ENCODE measurements at regions not wholly inside any gene's neighbourhood (a gene's known extent, or its start where the extent isn't known, plus 50 kb on each side); places are given as distances from the start of the nearest gene placed in this dataset.

DNA sequence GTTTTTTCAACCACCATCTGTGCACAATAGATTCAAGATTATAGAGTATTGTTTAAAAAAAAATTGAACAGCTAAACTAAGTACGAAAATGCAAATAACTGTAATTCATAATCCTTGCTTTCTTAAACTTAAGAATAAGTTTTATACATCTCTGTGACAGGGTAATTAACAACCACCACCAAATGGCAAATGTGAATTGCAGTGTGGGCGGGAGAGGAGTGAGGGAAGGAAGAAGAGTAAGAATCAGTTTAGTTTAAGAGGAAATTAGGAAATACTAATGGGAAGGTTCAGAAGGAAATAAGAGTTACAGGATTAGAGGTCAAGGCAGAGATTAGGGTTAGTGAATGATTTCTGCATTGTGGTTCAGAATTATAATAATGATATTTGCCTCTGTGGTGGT is 430.9 kb downstream of the SPRY1 start:
- Mint-ChIP-seq H3K9me3 (peaks cover 10% of the 10 kb centered on the region), H3K27ac (no peak overlapping the region), H3K36me3 (no peaks in the 10 kb centered on the region; the same call in 1 of the 2 replicates), H3K27me3 (ENCODE audit: low read depth) (no peaks in the 10 kb centered on the region), H3K4me3 (no peak overlapping the region), H3K4me1 (no peaks in the 10 kb centered on the region)
- no peak for TF ChIP-seq ZNF219 (CRISPR knock-in tag; IDR thresholded peaks at IDR 0.05; ENCODE audit: borderline replicate concordance)
- TF ChIP-seq, protein P1, sequence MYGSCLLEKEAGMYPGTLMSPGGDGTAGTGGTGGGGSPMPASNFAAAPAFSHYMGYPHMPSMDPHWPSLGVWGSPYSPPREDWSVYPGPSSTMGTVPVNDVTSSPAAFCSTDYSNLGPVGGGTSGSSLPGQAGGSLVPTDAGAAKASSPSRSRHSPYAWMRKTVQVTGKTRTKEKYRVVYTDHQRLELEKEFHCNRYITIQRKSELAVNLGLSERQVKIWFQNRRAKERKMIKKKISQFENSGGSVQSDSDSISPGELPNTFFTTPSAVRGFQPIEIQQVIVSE (CRISPR knock-in tag; IDR thresholded peaks at IDR 0.05; ENCODE audit: borderline replicate concordance), result no peak
- TF ChIP-seq, protein P2, sequence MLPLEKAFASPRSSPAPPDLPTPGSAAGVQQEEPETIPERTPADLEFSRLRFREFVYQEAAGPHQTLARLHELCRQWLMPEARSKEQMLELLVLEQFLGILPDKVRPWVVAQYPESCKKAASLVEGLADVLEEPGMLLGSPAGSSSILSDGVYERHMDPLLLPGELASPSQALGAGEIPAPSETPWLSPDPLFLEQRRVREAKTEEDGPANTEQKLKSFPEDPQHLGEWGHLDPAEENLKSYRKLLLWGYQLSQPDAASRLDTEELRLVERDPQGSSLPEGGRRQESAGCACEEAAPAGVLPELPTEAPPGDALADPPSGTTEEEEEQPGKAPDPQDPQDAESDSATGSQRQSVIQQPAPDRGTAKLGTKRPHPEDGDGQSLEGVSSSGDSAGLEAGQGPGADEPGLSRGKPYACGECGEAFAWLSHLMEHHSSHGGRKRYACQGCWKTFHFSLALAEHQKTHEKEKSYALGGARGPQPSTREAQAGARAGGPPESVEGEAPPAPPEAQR (CRISPR knock-in tag; IDR thresholded peaks at IDR 0.05), result no peak
- TF ChIP-seq, protein P3, sequence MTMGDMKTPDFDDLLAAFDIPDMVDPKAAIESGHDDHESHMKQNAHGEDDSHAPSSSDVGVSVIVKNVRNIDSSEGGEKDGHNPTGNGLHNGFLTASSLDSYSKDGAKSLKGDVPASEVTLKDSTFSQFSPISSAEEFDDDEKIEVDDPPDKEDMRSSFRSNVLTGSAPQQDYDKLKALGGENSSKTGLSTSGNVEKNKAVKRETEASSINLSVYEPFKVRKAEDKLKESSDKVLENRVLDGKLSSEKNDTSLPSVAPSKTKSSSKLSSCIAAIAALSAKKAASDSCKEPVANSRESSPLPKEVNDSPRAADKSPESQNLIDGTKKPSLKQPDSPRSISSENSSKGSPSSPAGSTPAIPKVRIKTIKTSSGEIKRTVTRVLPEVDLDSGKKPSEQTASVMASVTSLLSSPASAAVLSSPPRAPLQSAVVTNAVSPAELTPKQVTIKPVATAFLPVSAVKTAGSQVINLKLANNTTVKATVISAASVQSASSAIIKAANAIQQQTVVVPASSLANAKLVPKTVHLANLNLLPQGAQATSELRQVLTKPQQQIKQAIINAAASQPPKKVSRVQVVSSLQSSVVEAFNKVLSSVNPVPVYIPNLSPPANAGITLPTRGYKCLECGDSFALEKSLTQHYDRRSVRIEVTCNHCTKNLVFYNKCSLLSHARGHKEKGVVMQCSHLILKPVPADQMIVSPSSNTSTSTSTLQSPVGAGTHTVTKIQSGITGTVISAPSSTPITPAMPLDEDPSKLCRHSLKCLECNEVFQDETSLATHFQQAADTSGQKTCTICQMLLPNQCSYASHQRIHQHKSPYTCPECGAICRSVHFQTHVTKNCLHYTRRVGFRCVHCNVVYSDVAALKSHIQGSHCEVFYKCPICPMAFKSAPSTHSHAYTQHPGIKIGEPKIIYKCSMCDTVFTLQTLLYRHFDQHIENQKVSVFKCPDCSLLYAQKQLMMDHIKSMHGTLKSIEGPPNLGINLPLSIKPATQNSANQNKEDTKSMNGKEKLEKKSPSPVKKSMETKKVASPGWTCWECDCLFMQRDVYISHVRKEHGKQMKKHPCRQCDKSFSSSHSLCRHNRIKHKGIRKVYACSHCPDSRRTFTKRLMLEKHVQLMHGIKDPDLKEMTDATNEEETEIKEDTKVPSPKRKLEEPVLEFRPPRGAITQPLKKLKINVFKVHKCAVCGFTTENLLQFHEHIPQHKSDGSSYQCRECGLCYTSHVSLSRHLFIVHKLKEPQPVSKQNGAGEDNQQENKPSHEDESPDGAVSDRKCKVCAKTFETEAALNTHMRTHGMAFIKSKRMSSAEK (CRISPR knock-in tag; IDR thresholded peaks at IDR 0.05; ENCODE audit: borderline replicate concordance), result no peak
- TF ChIP-seq ZNF396 (CRISPR knock-in tag; IDR thresholded peaks at IDR 0.05; ENCODE audit: borderline replicate concordance), result no peak
- TF ChIP-seq ELF4 (CRISPR knock-in tag; IDR thresholded peaks at IDR 0.05; ENCODE audit: low read depth), result no peak
- no peak for TF ChIP-seq KAT7 (CRISPR knock-in tag; IDR thresholded peaks at IDR 0.05; ENCODE audit: borderline replicate concordance)
- no peak for TF ChIP-seq JUN (CRISPR knock-in tag; IDR thresholded peaks at IDR 0.05)
- no peak for TF ChIP-seq ZNF121 (CRISPR knock-in tag; IDR thresholded peaks at IDR 0.05)
- TF ChIP-seq NFE2L1 (CRISPR knock-in tag; IDR thresholded peaks at IDR 0.05), result no peak
- TF ChIP-seq, protein P4, sequence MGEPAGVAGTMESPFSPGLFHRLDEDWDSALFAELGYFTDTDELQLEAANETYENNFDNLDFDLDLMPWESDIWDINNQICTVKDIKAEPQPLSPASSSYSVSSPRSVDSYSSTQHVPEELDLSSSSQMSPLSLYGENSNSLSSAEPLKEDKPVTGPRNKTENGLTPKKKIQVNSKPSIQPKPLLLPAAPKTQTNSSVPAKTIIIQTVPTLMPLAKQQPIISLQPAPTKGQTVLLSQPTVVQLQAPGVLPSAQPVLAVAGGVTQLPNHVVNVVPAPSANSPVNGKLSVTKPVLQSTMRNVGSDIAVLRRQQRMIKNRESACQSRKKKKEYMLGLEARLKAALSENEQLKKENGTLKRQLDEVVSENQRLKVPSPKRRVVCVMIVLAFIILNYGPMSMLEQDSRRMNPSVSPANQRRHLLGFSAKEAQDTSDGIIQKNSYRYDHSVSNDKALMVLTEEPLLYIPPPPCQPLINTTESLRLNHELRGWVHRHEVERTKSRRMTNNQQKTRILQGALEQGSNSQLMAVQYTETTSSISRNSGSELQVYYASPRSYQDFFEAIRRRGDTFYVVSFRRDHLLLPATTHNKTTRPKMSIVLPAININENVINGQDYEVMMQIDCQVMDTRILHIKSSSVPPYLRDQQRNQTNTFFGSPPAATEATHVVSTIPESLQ (CRISPR knock-in tag; IDR thresholded peaks at IDR 0.05), result no peak
- TF ChIP-seq, protein P5, sequence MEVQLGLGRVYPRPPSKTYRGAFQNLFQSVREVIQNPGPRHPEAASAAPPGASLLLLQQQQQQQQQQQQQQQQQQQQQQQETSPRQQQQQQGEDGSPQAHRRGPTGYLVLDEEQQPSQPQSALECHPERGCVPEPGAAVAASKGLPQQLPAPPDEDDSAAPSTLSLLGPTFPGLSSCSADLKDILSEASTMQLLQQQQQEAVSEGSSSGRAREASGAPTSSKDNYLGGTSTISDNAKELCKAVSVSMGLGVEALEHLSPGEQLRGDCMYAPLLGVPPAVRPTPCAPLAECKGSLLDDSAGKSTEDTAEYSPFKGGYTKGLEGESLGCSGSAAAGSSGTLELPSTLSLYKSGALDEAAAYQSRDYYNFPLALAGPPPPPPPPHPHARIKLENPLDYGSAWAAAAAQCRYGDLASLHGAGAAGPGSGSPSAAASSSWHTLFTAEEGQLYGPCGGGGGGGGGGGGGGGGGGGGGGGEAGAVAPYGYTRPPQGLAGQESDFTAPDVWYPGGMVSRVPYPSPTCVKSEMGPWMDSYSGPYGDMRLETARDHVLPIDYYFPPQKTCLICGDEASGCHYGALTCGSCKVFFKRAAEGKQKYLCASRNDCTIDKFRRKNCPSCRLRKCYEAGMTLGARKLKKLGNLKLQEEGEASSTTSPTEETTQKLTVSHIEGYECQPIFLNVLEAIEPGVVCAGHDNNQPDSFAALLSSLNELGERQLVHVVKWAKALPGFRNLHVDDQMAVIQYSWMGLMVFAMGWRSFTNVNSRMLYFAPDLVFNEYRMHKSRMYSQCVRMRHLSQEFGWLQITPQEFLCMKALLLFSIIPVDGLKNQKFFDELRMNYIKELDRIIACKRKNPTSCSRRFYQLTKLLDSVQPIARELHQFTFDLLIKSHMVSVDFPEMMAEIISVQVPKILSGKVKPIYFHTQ (CRISPR knock-in tag; IDR thresholded peaks at IDR 0.05), result no peak
- no peak for TF ChIP-seq ESRRA (CRISPR knock-in tag; IDR thresholded peaks at IDR 0.05; ENCODE audit: borderline replicate concordance)
- no peak for TF ChIP-seq ZBTB21 (CRISPR knock-in tag; IDR thresholded peaks at IDR 0.05; ENCODE audit: borderline replicate concordance)
- TF ChIP-seq, protein P6, sequence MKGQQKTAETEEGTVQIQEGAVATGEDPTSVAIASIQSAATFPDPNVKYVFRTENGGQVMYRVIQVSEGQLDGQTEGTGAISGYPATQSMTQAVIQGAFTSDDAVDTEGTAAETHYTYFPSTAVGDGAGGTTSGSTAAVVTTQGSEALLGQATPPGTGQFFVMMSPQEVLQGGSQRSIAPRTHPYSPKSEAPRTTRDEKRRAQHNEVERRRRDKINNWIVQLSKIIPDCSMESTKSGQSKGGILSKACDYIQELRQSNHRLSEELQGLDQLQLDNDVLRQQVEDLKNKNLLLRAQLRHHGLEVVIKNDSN (CRISPR knock-in tag; IDR thresholded peaks at IDR 0.05), result no peak
- no peak for TF ChIP-seq ZNF263 (CRISPR knock-in tag; IDR thresholded peaks at IDR 0.05; ENCODE audit: low read depth)
- no peak for DNase-seq (ENCODE audit: low spot score)
- no peak for ATAC-seq
- ChIA-PET POLR2A (no interaction called here), CTCF (no interaction called here)

All from WTC11 (cell line).